Heart left ventricle (tissue), 13 donors: ENCODE measurements at regions not wholly inside any gene's neighbourhood (a gene's known extent, or its start where the extent isn't known, plus 50 kb on each side); places are given as distances from the start of the nearest gene placed in this dataset.

Experiments used
- CTCF ChIP-seq, 12 donors: fragments of 200-600 bp; sonication (generic) in 4 of 12; IDR thresholded peaks; one replicate each; pipeline versions ENCODE4 v1.5.0 to v1.8.0; 2018 to 2022; ENCODE audit warnings: antibody characterized with exemption in 12 of 12, mild to moderate bottlenecking in 5 of 12
- POLR2A ChIP-seq, 2 donors: fragments of 450-650 bp; IDR thresholded peaks; one replicate each; pipeline ENCODE4 v1.6.1; 2017; ENCODE audit warnings: antibody characterized with exemption in 2 of 2, mild to moderate bottlenecking in 2 of 2, moderate library complexity in 2 of 2
- donor health status: ischemic (EF 13 %, LVEDD 7.1; RV severe dilation, severe dysfunction).
- donor health status: DM: no; HTN: yes; CAD: no.
- donor health status: DM: no; HTN: no; CAD: no.
- donor health status: ischemic (EF 25% LVEDD 6.9; RV normal size, moderate dysfunction).
- donor health status: ischemic (EF 25% LVEDD 5.7; RV mildly dilated, moderate dysfunction).
- donor health status: ischemic (EF 35%, LVEDD 5.7; RV mildly dilated, moderate dysfunction).
- donor health status: nonischemic (EF 11% LVEDD 7.7; RV severe dilation, severe dysfunction).
- donor health status: DM: yes; HTN: yes; CAD: no.
- donor health status: PGD.
- donor health status: ischemic (EF 29% LVEDD 5.4; RV normal size, mild dysfunction).
- donor health status: nonischemic (EF 23%, LVEDD 6.1; RV moderate dilation, normal function).

- TF ChIP-seq CTCF (IDR thresholded peaks at IDR 0.05) (no peak), POLR2A (IDR thresholded peaks at IDR 0.05) (no peak)
Observed at GRCh38 chr20:50368386-50368785, 141.8 kb upstream of the PTPN1 start.
